ENCODE measurements at regions not wholly inside any gene's neighbourhood (a gene's known extent, or its start where the extent isn't known, plus 50 kb on each side); places are given as distances from the start of the nearest gene placed in this dataset.

DNA sequence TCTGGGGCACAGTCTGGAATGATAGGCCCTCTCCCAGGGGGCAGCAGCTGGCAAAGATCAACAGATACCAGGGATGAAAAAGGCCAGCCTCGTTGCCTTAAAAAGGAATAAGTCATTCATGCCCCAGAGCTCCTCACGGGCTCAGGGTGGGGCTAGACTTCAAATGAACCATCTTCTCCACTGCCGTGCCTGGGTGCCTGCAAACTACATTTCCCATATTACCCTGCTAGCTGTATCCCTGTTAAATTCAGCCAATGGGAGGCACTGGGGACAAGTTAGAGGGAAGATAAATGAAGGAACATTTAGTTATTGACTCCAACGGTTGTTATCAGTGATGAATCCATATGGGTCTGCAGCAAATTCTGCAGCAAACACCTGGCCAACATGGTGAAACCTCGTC lies 101.2 kb upstream of the CYYR1 start:
- Histone ChIP-seq H3K9me3 (replicated peaks; ENCODE audit: control insufficient read depth, insufficient read depth, low read length) (no peaks in the 10 kb centered on the region), H3K4me1 (ENCODE audit: control insufficient read depth, extremely low read depth, insufficient read depth, low read length) (no peaks in the 10 kb centered on the region), H3K9ac (replicated peaks; ENCODE audit: extremely low read depth, insufficient read depth, low read length) (no peak overlapping the region), H3K4me3 (replicated peaks in 1 of 3; ENCODE audit: insufficient read depth in 1 of 3, low read depth in 1 of 3, low read length in 3 of 3) (no peak overlapping the region), H2AFZ (ENCODE audit: low read depth, low read length) (no peak overlapping the region), H3K79me2 (ENCODE audit: control insufficient read depth, insufficient read depth, low read length) (no peaks in the 10 kb centered on the region), H3K36me3 (ENCODE audit: control insufficient read depth in 2 of 2, extremely low read depth in 1 of 2, insufficient read depth in 2 of 2, low read length in 2 of 2) (no peaks in the 10 kb centered on the region), H3K27me3 (ENCODE audit: control insufficient read depth in 2 of 2, insufficient read depth in 2 of 2, low read length in 2 of 2) (no peaks in the 10 kb centered on the region), H3K9me1 (replicated peaks; ENCODE audit: control insufficient read depth, extremely low read depth, insufficient read depth, low read length) (no peaks in the 10 kb centered on the region), H3K27ac (ENCODE audit: insufficient read depth, low read depth, low read length) (no peak overlapping the region), H3K4me2 (ENCODE audit: insufficient read depth, low read length) (no peak overlapping the region), H4K20me1 (replicated peaks; ENCODE audit: control insufficient read depth, extremely low read depth, insufficient read depth, low read length) (no peaks in the 10 kb centered on the region)
- ChIA-PET POLR2A (no interaction called here), CTCF (no interaction called here)
- FAIRE-seq = no peak
- intact Hi-C loops (cut with micrococcal nuclease) = no loop called here
- no peak for DNase-seq (ENCODE audit: low read depth, low spot score)
- TF ChIP-seq JUN (IDR thresholded peaks at IDR 0.05; ENCODE audit: borderline replicate concordance, insufficient read depth, insufficient read length, low read depth) = no peak
- TF ChIP-seq, protein P1, sequence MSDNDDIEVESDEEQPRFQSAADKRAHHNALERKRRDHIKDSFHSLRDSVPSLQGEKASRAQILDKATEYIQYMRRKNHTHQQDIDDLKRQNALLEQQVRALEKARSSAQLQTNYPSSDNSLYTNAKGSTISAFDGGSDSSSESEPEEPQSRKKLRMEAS (IDR thresholded peaks at IDR 0.05; ENCODE audit: insufficient read depth, insufficient read length) = no peak
- no peak for TF ChIP-seq GATA2 (IDR thresholded peaks at IDR 0.05; ENCODE audit: insufficient read depth, insufficient read length, low read depth, low read length)
- no peak for TF ChIP-seq EZH2 (IDR thresholded peaks at IDR 0.05; ENCODE audit: borderline replicate concordance, low read depth, low read length, severe bottlenecking)
- TF ChIP-seq, protein P2, sequence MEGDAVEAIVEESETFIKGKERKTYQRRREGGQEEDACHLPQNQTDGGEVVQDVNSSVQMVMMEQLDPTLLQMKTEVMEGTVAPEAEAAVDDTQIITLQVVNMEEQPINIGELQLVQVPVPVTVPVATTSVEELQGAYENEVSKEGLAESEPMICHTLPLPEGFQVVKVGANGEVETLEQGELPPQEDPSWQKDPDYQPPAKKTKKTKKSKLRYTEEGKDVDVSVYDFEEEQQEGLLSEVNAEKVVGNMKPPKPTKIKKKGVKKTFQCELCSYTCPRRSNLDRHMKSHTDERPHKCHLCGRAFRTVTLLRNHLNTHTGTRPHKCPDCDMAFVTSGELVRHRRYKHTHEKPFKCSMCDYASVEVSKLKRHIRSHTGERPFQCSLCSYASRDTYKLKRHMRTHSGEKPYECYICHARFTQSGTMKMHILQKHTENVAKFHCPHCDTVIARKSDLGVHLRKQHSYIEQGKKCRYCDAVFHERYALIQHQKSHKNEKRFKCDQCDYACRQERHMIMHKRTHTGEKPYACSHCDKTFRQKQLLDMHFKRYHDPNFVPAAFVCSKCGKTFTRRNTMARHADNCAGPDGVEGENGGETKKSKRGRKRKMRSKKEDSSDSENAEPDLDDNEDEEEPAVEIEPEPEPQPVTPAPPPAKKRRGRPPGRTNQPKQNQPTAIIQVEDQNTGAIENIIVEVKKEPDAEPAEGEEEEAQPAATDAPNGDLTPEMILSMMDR (IDR thresholded peaks at IDR 0.05; ENCODE audit: extremely low read depth in 1 of 2, insufficient read depth in 1 of 2, low read depth in 1 of 2, low read length in 2 of 2) = no peak
- no peak for TF ChIP-seq POLR2AphosphoS5 (IDR thresholded peaks at IDR 0.05; ENCODE audit: insufficient read depth, low read depth, low read length)
- TF ChIP-seq FOS (IDR thresholded peaks at IDR 0.05; ENCODE audit: borderline replicate concordance, insufficient read depth, low read length) = no peak
- TF ChIP-seq POLR2A (IDR thresholded peaks at IDR 0.05; ENCODE audit: low read depth, low read length) = no peak
- no peak for TF ChIP-seq MYC (IDR thresholded peaks at IDR 0.05; ENCODE audit: low read depth, low read length)
- BruUV-seq (replicated peaks) = no TSS peak
- dilution Hi-C loops (cut with MboI; ENCODE audit: extremely low pct_ligation_motif_present, low sequenced_read_pairs) = no loop called here
